Stimulated activated CD4-positive, alpha-beta T cell treated with anti-CD3 and anti-CD28 coated beads, Interleukin-1b, Interleukin-23, amount 100 ng/mL, for 24 hours (primary cell): ENCODE measurements at regions not wholly inside any gene's neighbourhood (a gene's known extent, or its start where the extent isn't known, plus 50 kb on each side); places are given as distances from the start of the nearest gene placed in this dataset.

Experiments
- DNase-seq, 4 experiments: peaks; one replicate each; pipeline ENCODE4 v3.0.0-alpha.2; 2020; ENCODE audit warnings: low read depth in 4 of 4, low spot score in 1 of 4

GRCh38 chr12:63321373-63321772, 170.4 kb upstream of the AVPR1A start:
- DNase-seq = no peak

- no peak for DNase-seq
Observed at GRCh38 chr12:63319936-63320633, 169.1 kb upstream of the AVPR1A start.

- no peak for DNase-seq
Observed at GRCh38 chr12:63319386-63319785, 168.4 kb upstream of the AVPR1A start.

- no peak for DNase-seq
Observed at GRCh38 chr12:63318933-63319332, 167.9 kb upstream of the AVPR1A start.

GRCh38 chr12:63318313-63318712, 167.3 kb upstream of the AVPR1A start:
- DNase-seq = no peak

- DNase-seq = no peak
Observed at GRCh38 chr12:63317880-63318279, 166.9 kb upstream of the AVPR1A start.

GRCh38 chr12:63317286-63317846, 166.4 kb upstream of the AVPR1A start:
- DNase-seq = no peak

GRCh38 chr12:63313139-63313538, 162.1 kb upstream of the AVPR1A start:
- no peak for DNase-seq

GRCh38 chr12:63308671-63309070, 157.7 kb upstream of the AVPR1A start:
- DNase-seq = no peak

GRCh38 chr12:63307849-63308248, 156.8 kb upstream of the AVPR1A start:
- DNase-seq = no peak

GRCh38 chr12:63305901-63306875, 155.2 kb upstream of the AVPR1A start:
- DNase-seq = no peak

GRCh38 chr12:63304887-63305316, 153.9 kb upstream of the AVPR1A start:
- no peak for DNase-seq

- no peak for DNase-seq
Observed at GRCh38 chr12:63302941-63303536, 152.0 kb upstream of the AVPR1A start.

GRCh38 chr12:63302269-63302940, 151.4 kb upstream of the AVPR1A start:
- no peak for DNase-seq

- DNase-seq = no peak
Observed at GRCh38 chr12:63301311-63301710, 150.3 kb upstream of the AVPR1A start.

GRCh38 chr12:63298386-63298930, 147.5 kb upstream of the AVPR1A start:
- DNase-seq = no peak

GRCh38 chr12:63294327-63294632, 143.3 kb upstream of the AVPR1A start:
- no peak for DNase-seq

GRCh38 chr12:63292471-63293221, 141.6 kb upstream of the AVPR1A start:
- DNase-seq = no peak

- DNase-seq = no peak
Observed at GRCh38 chr12:63276537-63277365, 125.8 kb upstream of the AVPR1A start.
